ENCODE measurements at regions not wholly inside any gene's neighbourhood (a gene's known extent, or its start where the extent isn't known, plus 50 kb on each side); places are given as distances from the start of the nearest gene placed in this dataset.
"Not testable (repeated sequence)": the region's sequence is repeated elsewhere in the genome, so short reads cannot be mapped to it uniquely, and the experiment has no call there.

- no peak for DNase-seq (ENCODE audit: low read depth)
Measured at GRCh38 chr2:23027396-23027795, 357.6 kb upstream of the KLHL29 start.

- no peak for DNase-seq (ENCODE audit: low read depth)
Measured at GRCh38 chr2:23028106-23028505, 356.9 kb upstream of the KLHL29 start.

- DNase-seq (ENCODE audit: low read depth) = no peak
Measured at GRCh38 chr2:23029111-23029510, 355.9 kb upstream of the KLHL29 start.

GRCh38 chr2:23029951-23030350 lies 355.0 kb upstream of the KLHL29 start:
- no peak for DNase-seq (ENCODE audit: low read depth)

- no peak for DNase-seq (ENCODE audit: low read depth)
Measured at GRCh38 chr2:23034996-23035395, 350.0 kb upstream of the KLHL29 start.

- no peak for DNase-seq (ENCODE audit: low read depth)
Measured at GRCh38 chr2:23036629-23037028, 348.4 kb upstream of the KLHL29 start.

GRCh38 chr2:23037596-23037995 lies 347.4 kb upstream of the KLHL29 start:
- DNase-seq (ENCODE audit: low read depth) = no peak

- DNase-seq (ENCODE audit: low read depth) = no peak
Measured at GRCh38 chr2:23041443-23041842, 343.5 kb upstream of the KLHL29 start.

- no peak for DNase-seq (ENCODE audit: low read depth)
Measured at GRCh38 chr2:23042216-23042906, 342.6 kb upstream of the KLHL29 start.

GRCh38 chr2:23050388-23050787 lies 334.6 kb upstream of the KLHL29 start:
- DNase-seq (ENCODE audit: low read depth) = no peak

- DNase-seq (ENCODE audit: low read depth) = no peak
Measured at GRCh38 chr2:23053601-23054000, 331.4 kb upstream of the KLHL29 start.

- no peak for DNase-seq (ENCODE audit: low read depth)
Measured at GRCh38 chr2:23055251-23055650, 329.7 kb upstream of the KLHL29 start.

GRCh38 chr2:23056846-23057245 lies 328.1 kb upstream of the KLHL29 start:
- DNase-seq (ENCODE audit: low read depth) = not testable (repeated sequence)

- DNase-seq (ENCODE audit: low read depth) = no peak
Measured at GRCh38 chr2:23058435-23058834, 326.5 kb upstream of the KLHL29 start.

- DNase-seq (ENCODE audit: low read depth) = no peak
Measured at GRCh38 chr2:23065210-23065609, 319.8 kb upstream of the KLHL29 start.

GRCh38 chr2:23065936-23066335 lies 319.0 kb upstream of the KLHL29 start:
- DNase-seq (ENCODE audit: low read depth) = no peak

- DNase-seq (ENCODE audit: low read depth) = no peak
Measured at GRCh38 chr2:23066686-23067085, 318.3 kb upstream of the KLHL29 start.

GRCh38 chr2:23069156-23069555 lies 315.8 kb upstream of the KLHL29 start:
- no peak for DNase-seq (ENCODE audit: low read depth)

GRCh38 chr2:23069923-23070322 lies 315.1 kb upstream of the KLHL29 start:
- DNase-seq (ENCODE audit: low read depth) = no peak

- no peak for DNase-seq (ENCODE audit: low read depth)
Measured at GRCh38 chr2:23073056-23073455, 311.9 kb upstream of the KLHL29 start.

GRCh38 chr2:23073671-23074070 lies 311.3 kb upstream of the KLHL29 start:
- no peak for DNase-seq (ENCODE audit: low read depth)

GRCh38 chr2:23077596-23077995 lies 307.4 kb upstream of the KLHL29 start:
- DNase-seq (ENCODE audit: low read depth) = no peak

- DNase-seq (ENCODE audit: low read depth) = no peak
Measured at GRCh38 chr2:23078784-23079434, 306.1 kb upstream of the KLHL29 start.

GRCh38 chr2:23083966-23084365 lies 301.0 kb upstream of the KLHL29 start:
- DNase-seq (ENCODE audit: low read depth) = no peak

Data from stimulated activated CD8-positive, alpha-beta memory T cell treated with anti-CD3 and anti-CD28 coated beads, Interleukin-15, amount 100 ng/mL, for 24 hours (primary cell).